Keratinocyte (primary cell): ENCODE measurements at regions not wholly inside any gene's neighbourhood (a gene's known extent, or its start where the extent isn't known, plus 50 kb on each side); places are given as distances from the start of the nearest gene placed in this dataset.

Source experiments
- DNase-seq: peaks from one replicate; pipeline ENCODE4 v3.0.0-alpha.2; 2011; ENCODE audit warnings: low read depth, missing footprints, low spot score
- FAIRE-seq: peaks from 2 replicates; lab custom pipeline; 2011; peaks lifted over from hg19 to GRCh38; lab: Jason Lieb, UNC
- H2AFZ ChIP-seq: 2 replicates; pipeline ENCODE4 v1.6.0; 2012; ENCODE audit warnings: low read length, control low read depth, inconsistent platforms; ENCODE audit not compliant: control insufficient read depth
- H3K27ac ChIP-seq: 2 replicates; pipeline ENCODE4 v1.5.1; 2011; ENCODE audit warnings: low read length; ENCODE audit not compliant: control insufficient read depth, insufficient read depth
- H3K27me3 ChIP-seq: 3 replicates; pipeline ENCODE4 v1.6.0; 2011; ENCODE audit warnings: low read length; ENCODE audit not compliant: control insufficient read depth, insufficient read depth; ENCODE audit errors: extremely low read depth
- H3K36me3 ChIP-seq, 2 experiments: 2 replicates in 1 of 2; 3 replicates in 1 of 2; pipeline ENCODE4 v1.5.1; 2011; ENCODE audit warnings: low read length in 2 of 2, mild to moderate bottlenecking in 1 of 2; ENCODE audit not compliant: control insufficient read depth in 2 of 2, insufficient read depth in 2 of 2; ENCODE audit errors: extremely low read depth in 1 of 2
- H3K4me1 ChIP-seq: 3 replicates; pipeline ENCODE4 v1.5.1; 2011; ENCODE audit warnings: low read length; ENCODE audit not compliant: control insufficient read depth, insufficient read depth; ENCODE audit errors: extremely low read depth
- H3K4me2 ChIP-seq: 3 replicates; pipeline ENCODE4 v1.6.0; 2011; ENCODE audit warnings: low read depth, low read length; ENCODE audit not compliant: control insufficient read depth, insufficient read depth; ENCODE audit errors: extremely low read depth
- H3K4me3 ChIP-seq, 3 experiments: fragments of 200-600 bp in 1 of 3; sonication (generic) in 1 of 3; 2 replicates in 2 of 3; 3 replicates in 1 of 3; pipeline ENCODE4 v1.5.1; 2011 to 2016; ENCODE audit warnings: low read length in 3 of 3, mild to moderate bottlenecking in 3 of 3, control low read depth in 2 of 3, inconsistent platforms in 1 of 3, low read depth in 1 of 3, mixed read lengths in 1 of 3, mixed run types in 1 of 3, moderate library complexity in 1 of 3; ENCODE audit not compliant: control insufficient read depth in 2 of 3, insufficient read depth in 2 of 3; ENCODE audit errors: extremely low read depth in 1 of 3
- H3K79me2 ChIP-seq: 2 replicates; pipeline ENCODE4 v1.6.0; 2012; ENCODE audit warnings: low read length; ENCODE audit not compliant: control insufficient read depth, insufficient read depth
- H3K9ac ChIP-seq: 3 replicates; pipeline ENCODE4 v1.6.0; 2011; ENCODE audit warnings: low read length; ENCODE audit not compliant: control insufficient read depth, insufficient read depth; ENCODE audit errors: extremely low read depth
- H3K9me1 ChIP-seq: 3 replicates; pipeline ENCODE4 v1.6.0; 2011; ENCODE audit warnings: low read length; ENCODE audit not compliant: control insufficient read depth, insufficient read depth; ENCODE audit errors: extremely low read depth
- H3K9me3 ChIP-seq: 2 replicates; pipeline ENCODE4 v1.5.1; 2012; ENCODE audit warnings: low read depth, low read length; ENCODE audit not compliant: control insufficient read depth
- H4K20me1 ChIP-seq: 3 replicates; pipeline ENCODE4 v1.6.0; 2011; ENCODE audit warnings: low read length; ENCODE audit not compliant: control insufficient read depth, insufficient read depth; ENCODE audit errors: extremely low read depth
- CTCF ChIP-seq, 3 experiments: IDR thresholded peaks in 1 of 3; conservative IDR thresholded peaks in 1 of 3; optimal IDR thresholded peaks in 1 of 3; 2 replicates in 2 of 3; 3 replicates in 1 of 3; pipeline versions ENCODE3 to v1.5.1; 2011; ENCODE audit warnings: low read length in 3 of 3, mild to moderate bottlenecking in 3 of 3, moderate library complexity in 2 of 3, control low read depth in 1 of 3, inconsistent platforms in 1 of 3; ENCODE audit not compliant: insufficient read depth in 2 of 3; ENCODE audit errors: extremely low read depth in 1 of 3
- EZH2 ChIP-seq: IDR thresholded peaks from one replicate; pipeline ENCODE4 v1.6.1; 2012; ENCODE audit warnings: inconsistent platforms, mild to moderate bottlenecking, low read length, moderate library complexity
- dilution Hi-C: fragments of 300-500 bp; cut with MboI; formaldehyde crosslinking; loops from one replicate; pipeline ENCODE4 v1.7.0; 2020; ENCODE audit warnings: low sequenced_read_pairs; ENCODE audit not compliant: extremely low pct_ligation_motif_present

GRCh38 chr1:193763266-193763665, 576.9 kb upstream of the B3GALT2 start:
- FAIRE-seq (no peak), DNase-seq (no peak)
- H3K27me3 ChIP-seq: no peaks in the 10 kb centered on the region
- H3K4me2 ChIP-seq: no peak overlapping the region
- H3K9me1 ChIP-seq: no peaks in the 10 kb centered on the region
- TF ChIP-seq EZH2: no peak
- no peak for TF ChIP-seq CTCF (optimal IDR thresholded peaks at IDR 0.05 in 1 of 3, IDR thresholded peaks at IDR 0.05 in 1 of 3, conservative IDR thresholded peaks at IDR 0.05 in 1 of 3; ENCODE audit: extremely low read depth in 1 of 3, insufficient read depth in 2 of 3, low read length in 3 of 3)
- no peaks in the 10 kb centered on the region for H3K79me2 ChIP-seq
- no peak overlapping the region for H2AFZ ChIP-seq
- dilution Hi-C loops: no loop called here
- H3K4me1 ChIP-seq: no peaks in the 10 kb centered on the region
- H3K9ac ChIP-seq: no peak overlapping the region
- H3K27ac ChIP-seq: no peak overlapping the region
- no peaks in the 10 kb centered on the region for H4K20me1 ChIP-seq
- no peaks in the 10 kb centered on the region for H3K36me3 ChIP-seq
- H3K9me3 ChIP-seq: no peaks in the 10 kb centered on the region
- H3K4me3 ChIP-seq: no peak overlapping the region

- dilution Hi-C loops: no loop called here
Observed at GRCh38 chr1:193762236-193762635, 575.8 kb upstream of the B3GALT2 start.

More at GRCh38 chr1:193762236-193762635, 575.8 kb upstream of the B3GALT2 start:
- DNase-seq: no peak
- Histone ChIP-seq H3K4me3 (no peak overlapping the region), H3K9me3 (no peaks in the 10 kb centered on the region), H3K9ac (no peak overlapping the region), H3K9me1 (no peaks in the 10 kb centered on the region), H3K36me3 (no peaks in the 10 kb centered on the region), H3K27me3 (no peaks in the 10 kb centered on the region), H2AFZ (no peak overlapping the region), H3K4me1 (no peaks in the 10 kb centered on the region), H4K20me1 (no peaks in the 10 kb centered on the region), H3K79me2 (no peaks in the 10 kb centered on the region), H3K27ac (no peak overlapping the region), H3K4me2 (no peak overlapping the region)
- no peak for FAIRE-seq
- TF ChIP-seq CTCF (optimal IDR thresholded peaks at IDR 0.05 in 1 of 3, IDR thresholded peaks at IDR 0.05 in 1 of 3, conservative IDR thresholded peaks at IDR 0.05 in 1 of 3; ENCODE audit: extremely low read depth in 1 of 3, insufficient read depth in 2 of 3, low read length in 3 of 3) (no peak), EZH2 (no peak)
